ENCODE measurements at regions not wholly inside any gene's neighbourhood (a gene's known extent, or its start where the extent isn't known, plus 50 kb on each side); places are given as distances from the start of the nearest gene placed in this dataset.

DNA sequence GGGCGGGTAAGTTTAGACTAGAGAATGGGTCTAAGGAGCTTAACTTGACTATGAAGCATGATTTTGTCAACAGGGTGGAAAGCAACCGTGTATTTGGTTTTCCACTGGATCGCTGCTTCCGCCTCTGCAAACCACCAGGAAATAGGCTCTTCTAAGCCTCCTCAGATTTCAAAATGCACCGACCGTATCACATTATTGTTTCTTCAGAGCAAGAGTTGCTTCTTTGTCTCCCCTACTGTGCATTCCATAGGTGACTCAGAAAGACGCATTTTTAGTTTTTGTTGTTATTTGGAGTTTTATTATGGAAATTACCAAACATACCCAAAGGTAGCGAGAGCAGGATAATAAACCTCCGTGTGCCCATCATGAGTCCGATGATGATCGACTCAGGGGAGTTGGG, 64.3 kb upstream of the RASD2 start:
- TF ChIP-seq, protein P1, sequence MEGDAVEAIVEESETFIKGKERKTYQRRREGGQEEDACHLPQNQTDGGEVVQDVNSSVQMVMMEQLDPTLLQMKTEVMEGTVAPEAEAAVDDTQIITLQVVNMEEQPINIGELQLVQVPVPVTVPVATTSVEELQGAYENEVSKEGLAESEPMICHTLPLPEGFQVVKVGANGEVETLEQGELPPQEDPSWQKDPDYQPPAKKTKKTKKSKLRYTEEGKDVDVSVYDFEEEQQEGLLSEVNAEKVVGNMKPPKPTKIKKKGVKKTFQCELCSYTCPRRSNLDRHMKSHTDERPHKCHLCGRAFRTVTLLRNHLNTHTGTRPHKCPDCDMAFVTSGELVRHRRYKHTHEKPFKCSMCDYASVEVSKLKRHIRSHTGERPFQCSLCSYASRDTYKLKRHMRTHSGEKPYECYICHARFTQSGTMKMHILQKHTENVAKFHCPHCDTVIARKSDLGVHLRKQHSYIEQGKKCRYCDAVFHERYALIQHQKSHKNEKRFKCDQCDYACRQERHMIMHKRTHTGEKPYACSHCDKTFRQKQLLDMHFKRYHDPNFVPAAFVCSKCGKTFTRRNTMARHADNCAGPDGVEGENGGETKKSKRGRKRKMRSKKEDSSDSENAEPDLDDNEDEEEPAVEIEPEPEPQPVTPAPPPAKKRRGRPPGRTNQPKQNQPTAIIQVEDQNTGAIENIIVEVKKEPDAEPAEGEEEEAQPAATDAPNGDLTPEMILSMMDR (IDR thresholded peaks at IDR 0.05 in 4 of 5, conservative IDR thresholded peaks at IDR 0.05 in 1 of 5) = no peak
- no peak for TF ChIP-seq POLR2A (IDR thresholded peaks at IDR 0.05)

Data from gastrocnemius medialis (tissue), 4 donors.